IMR-90 (cell line): ENCODE measurements at regions not wholly inside any gene's neighbourhood (a gene's known extent, or its start where the extent isn't known, plus 50 kb on each side); places are given as distances from the start of the nearest gene placed in this dataset.

ENCODE experiments used
- ATAC-seq: fragments of 200-7000 bp; cut with Tn5 transposase; 2 replicates; pipeline ENCODE4 v1.9.1; 2020; ENCODE audit warnings: low read depth, mild to moderate bottlenecking, moderate library complexity
- BruUV-seq: library from RNA; stranded (reverse); fragments of 400-500 nt; replicated peaks from 2 replicates; lab custom pipeline; 2021; lab: Mats Ljungman, UMichigan
- CTCF ChIA-PET: fragments of 300-600 bp; formaldehyde crosslinking; extraction: SDS; loops from one replicate; lab custom pipeline; 2021; ENCODE audit warnings: antibody characterized with exemption; lab: Yijun Ruan, JAX
- POLR2A ChIA-PET: fragments of 300-600 bp; sonication (Branson Sonifier 250); formaldehyde crosslinking; loops from one replicate; lab custom pipeline; 2022; ENCODE audit warnings: antibody characterized with exemption; ENCODE audit not compliant: unreplicated experiment; lab: Charles Lee
- DNase-seq: peaks from one replicate; pipeline ENCODE4 v3.0.0; 2013
- H2AFZ ChIP-seq: replicated peaks from 2 replicates; pipeline ENCODE3; 2013; ENCODE audit warnings: low read length, mild to moderate bottlenecking; ENCODE audit not compliant: poor library complexity
- H2AK5ac ChIP-seq: 2 replicates; pipeline ENCODE4 v1.6.1; 2013; ENCODE audit warnings: low read depth, low read length, inconsistent platforms
- H2AK9ac ChIP-seq: replicated peaks from 2 replicates; pipeline ENCODE3; 2013; ENCODE audit warnings: mild to moderate bottlenecking, low read depth, low read length, moderate library complexity; ENCODE audit not compliant: poor library complexity
- H2BK120ac ChIP-seq: 2 replicates; pipeline ENCODE4 v1.6.1; 2013; ENCODE audit warnings: low read depth, low read length, inconsistent platforms
- H2BK15ac ChIP-seq: 3 replicates; pipeline ENCODE4 v1.6.1; 2013; ENCODE audit warnings: low read depth, low read length, inconsistent platforms
- H2BK20ac ChIP-seq: 2 replicates; pipeline ENCODE4 v1.6.1; 2013; ENCODE audit warnings: low read depth, mild to moderate bottlenecking, inconsistent platforms, low read length, moderate library complexity
- H2BK5ac ChIP-seq: 2 replicates; pipeline ENCODE4 v1.6.1; 2013; ENCODE audit warnings: mild to moderate bottlenecking, low read depth, low read length, inconsistent platforms; ENCODE audit not compliant: poor library complexity, severe bottlenecking
- H3K14ac ChIP-seq: replicated peaks from 2 replicates; pipeline ENCODE4 v1.6.1; 2013; ENCODE audit warnings: low read depth, low read length, inconsistent platforms
- H3K18ac ChIP-seq: 2 replicates; pipeline ENCODE4 v1.6.1; 2013; ENCODE audit warnings: low read depth, low read length, control low read depth
- H3K23ac ChIP-seq: 2 replicates; pipeline ENCODE4 v1.6.1; 2013; ENCODE audit warnings: low read depth, low read length, inconsistent platforms
- H3K27ac ChIP-seq: 2 replicates; pipeline ENCODE4 v1.5.1; 2013; ENCODE audit warnings: mild to moderate bottlenecking, control low read depth, low read length; ENCODE audit not compliant: insufficient read depth
- H3K27me3 ChIP-seq: 2 replicates; pipeline ENCODE4 v1.6.1; 2013; ENCODE audit warnings: low read length; ENCODE audit not compliant: control insufficient read depth, insufficient read depth
- H3K36me3 ChIP-seq: 2 replicates; pipeline ENCODE4 v1.6.1; 2013; ENCODE audit warnings: low read length, mixed read lengths; ENCODE audit not compliant: control insufficient read depth, insufficient read depth
- H3K4ac ChIP-seq: 2 replicates; pipeline ENCODE4 v1.6.1; 2013; ENCODE audit warnings: low read depth, low read length, inconsistent platforms
- H3K4me1 ChIP-seq: 2 replicates; pipeline ENCODE4 v1.6.1; 2013; ENCODE audit warnings: low read length, mixed read lengths; ENCODE audit not compliant: control insufficient read depth, insufficient read depth
- H3K4me2 ChIP-seq: 2 replicates; pipeline ENCODE4 v1.6.1; 2013; ENCODE audit warnings: low read depth, mild to moderate bottlenecking, control low read depth, low read length, moderate library complexity
- H3K4me3 ChIP-seq: 2 replicates; pipeline ENCODE4 v1.5.1; 2013; ENCODE audit warnings: low read depth, mild to moderate bottlenecking, control low read depth, low read length, moderate library complexity; ENCODE audit not compliant: insufficient read depth
- H3K56ac ChIP-seq: 2 replicates; pipeline ENCODE4 v1.6.1; 2013; ENCODE audit warnings: low read length, inconsistent platforms; ENCODE audit not compliant: insufficient read depth; ENCODE audit errors: extremely low read depth
- H3K79me1 ChIP-seq, 2 experiments: 2 replicates each; pipeline ENCODE4 v1.6.1; 2013; ENCODE audit warnings: low read length in 2 of 2, inconsistent platforms in 1 of 2, low read depth in 1 of 2
- H3K9ac ChIP-seq: 2 replicates; pipeline ENCODE4 v1.6.1; 2013; ENCODE audit warnings: low read depth, low read length, control low read depth
- H3K9me1 ChIP-seq: 2 replicates; pipeline ENCODE4 v1.6.1; 2013; ENCODE audit warnings: low read length, inconsistent platforms; ENCODE audit not compliant: insufficient read depth
- H3K9me3 ChIP-seq: 2 replicates; pipeline ENCODE4 v1.6.1; 2013; ENCODE audit warnings: low read length; ENCODE audit not compliant: control insufficient read depth, insufficient read depth
- H4K20me1 ChIP-seq: 2 replicates; pipeline ENCODE4 v1.6.1; 2013; ENCODE audit warnings: low read length, inconsistent platforms; ENCODE audit not compliant: insufficient read depth
- H4K5ac ChIP-seq: 2 replicates; pipeline ENCODE4 v1.6.1; 2013; ENCODE audit warnings: mild to moderate bottlenecking, low read depth, low read length, control low read depth
- H4K8ac ChIP-seq, 2 experiments: 2 replicates each; pipeline ENCODE4 v1.6.1; 2013; ENCODE audit warnings: low read depth in 2 of 2, low read length in 2 of 2, control low read depth in 1 of 2, inconsistent platforms in 1 of 2
- H4K91ac ChIP-seq: 2 replicates; pipeline ENCODE4 v1.6.1; 2013; ENCODE audit warnings: low read depth, low read length, inconsistent platforms; ENCODE audit not compliant: insufficient read depth
- BHLHE40 ChIP-seq: fragments of 150-350 bp; IDR thresholded peaks from 2 replicates; pipeline ENCODE4 v1.6.1; 2016; ENCODE audit warnings: mild to moderate bottlenecking, low read depth, low read length
- CEBPB ChIP-seq: IDR thresholded peaks from 2 replicates; pipeline ENCODE4 v1.6.1; 2012; ENCODE audit warnings: low read depth, low read length, improper control_type of control experiment
- CTCF ChIP-seq: conservative IDR thresholded peaks from 2 replicates; pipeline ENCODE4 v1.5.1; 2012; ENCODE audit warnings: mild to moderate bottlenecking, low read depth, low read length, improper control_type of control experiment
- ELK1 ChIP-seq: fragments of 150-350 bp; IDR thresholded peaks from 2 replicates; pipeline ENCODE4 v1.6.1; 2016; ENCODE audit warnings: low read depth, mild to moderate bottlenecking, low read length, moderate library complexity, borderline replicate concordance
- FOS ChIP-seq: fragments of 150-350 bp; IDR thresholded peaks from 2 replicates; pipeline ENCODE4 v1.6.1; 2016; ENCODE audit warnings: low read depth, low read length
- MAFK ChIP-seq: IDR thresholded peaks from 2 replicates; pipeline ENCODE4 v1.6.1; 2012; ENCODE audit warnings: low read depth, low read length, improper control_type of control experiment
- MXI1 ChIP-seq: IDR thresholded peaks from 2 replicates; pipeline ENCODE4 v1.6.1; 2012; ENCODE audit warnings: low read depth, mild to moderate bottlenecking, low read length, moderate library complexity, borderline replicate concordance
- NFE2L2 ChIP-seq: fragments of 150-350 bp; IDR thresholded peaks from 2 replicates; pipeline ENCODE4 v1.6.1; 2016; ENCODE audit warnings: low read depth, mild to moderate bottlenecking, low read length
- POLR2A ChIP-seq: IDR thresholded peaks from 2 replicates; pipeline ENCODE4 v1.6.1; 2012; ENCODE audit warnings: mild to moderate bottlenecking, low read depth, low read length
- RCOR1 ChIP-seq: IDR thresholded peaks from 2 replicates; pipeline ENCODE4 v1.6.1; 2012; ENCODE audit warnings: mild to moderate bottlenecking, low read length, improper control_type of control experiment; ENCODE audit not compliant: insufficient replicate concordance
- RFX5 ChIP-seq: IDR thresholded peaks from 2 replicates; pipeline ENCODE4 v1.8.0; 2012; ENCODE audit warnings: low read depth, mild to moderate bottlenecking, low read length, moderate library complexity
- USF2 ChIP-seq: fragments of 150-350 bp; IDR thresholded peaks from 2 replicates; pipeline ENCODE4 v1.6.1; 2017; ENCODE audit warnings: mild to moderate bottlenecking, antibody characterized with exemption, low read length, low read depth
- dilution Hi-C: fragments of 300-500 bp; cut with HindIII; formaldehyde crosslinking; loops from one replicate; pipeline ENCODE4 v1.14.3; 2018; ENCODE audit warnings: low sequenced_read_pairs; ENCODE audit not compliant: unreplicated experiment
- in situ Hi-C: fragments of 300-500 bp; cut with MboI; formaldehyde crosslinking; loops from 3 replicates; pipeline ENCODE4 v1.14.3; 2019; ENCODE audit warnings: low sequenced_read_pairs, inconsistent platforms, mixed read lengths
- intact Hi-C: fragments of 100-400 bp; cut with micrococcal nuclease; formaldehyde crosslinking; loops from 2 replicates; pipeline ENCODE4 v1.10.0; 2022

- Histone ChIP-seq H3K18ac (no peak overlapping the region), H3K9ac (no peak overlapping the region), H3K27me3 (no peaks in the 10 kb centered on the region), H2AK9ac (no peak overlapping the region), H3K4ac (no peak overlapping the region), H3K9me1 (no peaks in the 10 kb centered on the region), H2AK5ac (no peak overlapping the region), H4K5ac (no peak overlapping the region), H3K9me3 (peaks cover 3% of the 10 kb centered on the region; the same call in 1 of the 2 replicates), H3K4me3 (no peak overlapping the region), H3K79me1 (no peaks in the 10 kb centered on the region), H3K4me2 (no peak overlapping the region), H2BK120ac (no peak overlapping the region), H3K23ac (no peak overlapping the region), H4K20me1 (no peaks in the 10 kb centered on the region), H2BK5ac (no peak overlapping the region), H3K27ac (no peak overlapping the region), H2BK20ac (no peak overlapping the region), H3K4me1 (no peaks in the 10 kb centered on the region), H3K14ac (no peak overlapping the region), H4K8ac (no peak overlapping the region), H3K56ac (no peak overlapping the region), H4K91ac (no peak overlapping the region), H2AFZ (no peak overlapping the region), H2BK15ac (no peak overlapping the region), H3K36me3 (no peaks in the 10 kb centered on the region)
- in situ Hi-C loops, result no loop called here
- TF ChIP-seq FOS, result no peak
- no peak for TF ChIP-seq RFX5
- TF ChIP-seq USF2, result no peak
- TF ChIP-seq RCOR1, result no peak
- no peak for TF ChIP-seq CEBPB
- no peak for TF ChIP-seq CTCF
- no peak for TF ChIP-seq BHLHE40
- no peak for TF ChIP-seq MAFK
- no peak for TF ChIP-seq NFE2L2
- TF ChIP-seq MXI1, result no peak
- no peak for TF ChIP-seq ELK1
- TF ChIP-seq POLR2A, result no peak
- dilution Hi-C loops, result no loop called here
- no peak for ATAC-seq
- intact Hi-C loops, result no loop called here
- CTCF ChIA-PET, result no interaction called here
- no TSS peak for BruUV-seq
- POLR2A ChIA-PET, result no interaction called here
- no peak for DNase-seq
Observed at GRCh38 chr14:25250516-25250915, 200.6 kb upstream of the STXBP6 start.
